Stimulated activated CD4-positive, alpha-beta T cell treated with anti-CD3 and anti-CD28 coated beads, Interleukin-4, amount 100 ng/mL, for 24 hours (primary cell): ENCODE measurements at regions not wholly inside any gene's neighbourhood (a gene's known extent, or its start where the extent isn't known, plus 50 kb on each side); places are given as distances from the start of the nearest gene placed in this dataset.
"Not testable (repeated sequence)": the region's sequence is repeated elsewhere in the genome, so short reads cannot be mapped to it uniquely, and the experiment has no call there.

ENCODE experiments used
- DNase-seq: peaks from one replicate; pipeline ENCODE4 v3.0.0-alpha.2; 2020

- DNase-seq, result no peak
These were observed 239.8 kb downstream of the COG6 start for GRCh38 chr13:39895254-39895653.

- DNase-seq, result no peak
These were observed 242.2 kb downstream of the COG6 start for GRCh38 chr13:39897636-39898035.

- DNase-seq, result no peak
These were observed 244.8 kb downstream of the COG6 start for GRCh38 chr13:39900106-39900750.

GRCh38 chr13:39904959-39905358 lies 249.5 kb downstream of the COG6 start:
- no peak for DNase-seq

- DNase-seq, result no peak
These were observed 254.2 kb downstream of the COG6 start for GRCh38 chr13:39909634-39910033.

- no peak for DNase-seq
These were observed 254.6 kb downstream of the COG6 start for GRCh38 chr13:39910041-39910440.

GRCh38 chr13:39910833-39911232 lies 255.4 kb downstream of the COG6 start:
- no peak for DNase-seq

- no peak for DNase-seq
These were observed 257.9 kb downstream of the COG6 start for GRCh38 chr13:39913339-39913738.

GRCh38 chr13:39913928-39914327 lies 258.5 kb downstream of the COG6 start:
- no peak for DNase-seq

GRCh38 chr13:39915418-39915817 lies 260.0 kb downstream of the COG6 start:
- no peak for DNase-seq

- no peak for DNase-seq
These were observed 260.9 kb downstream of the COG6 start for GRCh38 chr13:39916330-39916729.

GRCh38 chr13:39918620-39919236 lies 263.3 kb downstream of the COG6 start:
- no peak for DNase-seq

- DNase-seq, result no peak
These were observed 265.2 kb downstream of the COG6 start for GRCh38 chr13:39920613-39921012.

GRCh38 chr13:39926345-39926744 lies 270.9 kb downstream of the COG6 start:
- DNase-seq, result no peak

- DNase-seq, result no peak
These were observed 272.8 kb downstream of the COG6 start for GRCh38 chr13:39928261-39928660.

- DNase-seq, result no peak
These were observed 274.1 kb downstream of the COG6 start for GRCh38 chr13:39929583-39929982.

- DNase-seq, result no peak
These were observed 274.6 kb downstream of the COG6 start for GRCh38 chr13:39930060-39930459.

GRCh38 chr13:39930544-39931444 lies 275.3 kb downstream of the COG6 start:
- DNase-seq, result no peak

- no peak for DNase-seq
These were observed 276.0 kb downstream of the COG6 start for GRCh38 chr13:39931505-39931904.

- DNase-seq, result not testable (repeated sequence)
These were observed 277.1 kb downstream of the COG6 start for GRCh38 chr13:39932514-39932913.

- no peak for DNase-seq
These were observed 279.7 kb downstream of the COG6 start for GRCh38 chr13:39935155-39935554.

GRCh38 chr13:39938596-39938995 lies 283.1 kb downstream of the COG6 start:
- DNase-seq, result no peak

- no peak for DNase-seq
These were observed 285.8 kb downstream of the COG6 start for GRCh38 chr13:39941236-39941635.
